NCI-H446 treated with DMSO at 0.1 percent for 48 hours (cell line): ENCODE measurements at regions not wholly inside any gene's neighbourhood (a gene's known extent, or its start where the extent isn't known, plus 50 kb on each side); places are given as distances from the start of the nearest gene placed in this dataset.
"Not testable (repeated sequence)": the region's sequence is repeated elsewhere in the genome, so short reads cannot be mapped to it uniquely, and the experiment has no call there.

Experiments used
- DNase-seq: peaks from one replicate; lab custom pipeline; 2025; lab: John Stamatoyannopoulos, UW

- no peak for DNase-seq
These were observed 585.6 kb upstream of the MIS18BP1 start for GRCh38 chr14:45838597-45838996.

- no peak for DNase-seq
These were observed 566.1 kb upstream of the MIS18BP1 start for GRCh38 chr14:45819107-45819506.

DNA sequence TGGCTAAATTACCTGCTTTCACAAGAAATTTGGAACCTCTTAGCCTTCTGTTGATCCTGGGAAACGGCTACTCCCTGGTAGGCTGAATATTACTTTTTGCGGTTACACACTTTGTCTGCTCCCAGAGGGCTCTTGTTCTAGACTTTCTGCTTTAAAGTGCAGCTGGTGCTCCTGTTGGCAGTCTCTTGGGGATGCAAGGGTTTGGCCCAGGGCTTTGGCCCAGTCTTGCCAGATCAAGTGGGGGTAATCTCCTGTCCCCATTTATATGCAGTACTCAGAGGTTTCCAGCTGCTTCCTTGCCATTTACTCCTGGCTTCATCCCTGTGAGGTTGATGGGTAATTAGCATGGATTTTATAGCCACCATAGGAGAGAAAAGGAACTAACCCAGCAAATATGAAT is 558.2 kb upstream of the MIS18BP1 start:
- DNase-seq = no peak

GRCh38 chr14:45810152-45810872 is 557.3 kb upstream of the MIS18BP1 start:
- no peak for DNase-seq

DNA sequence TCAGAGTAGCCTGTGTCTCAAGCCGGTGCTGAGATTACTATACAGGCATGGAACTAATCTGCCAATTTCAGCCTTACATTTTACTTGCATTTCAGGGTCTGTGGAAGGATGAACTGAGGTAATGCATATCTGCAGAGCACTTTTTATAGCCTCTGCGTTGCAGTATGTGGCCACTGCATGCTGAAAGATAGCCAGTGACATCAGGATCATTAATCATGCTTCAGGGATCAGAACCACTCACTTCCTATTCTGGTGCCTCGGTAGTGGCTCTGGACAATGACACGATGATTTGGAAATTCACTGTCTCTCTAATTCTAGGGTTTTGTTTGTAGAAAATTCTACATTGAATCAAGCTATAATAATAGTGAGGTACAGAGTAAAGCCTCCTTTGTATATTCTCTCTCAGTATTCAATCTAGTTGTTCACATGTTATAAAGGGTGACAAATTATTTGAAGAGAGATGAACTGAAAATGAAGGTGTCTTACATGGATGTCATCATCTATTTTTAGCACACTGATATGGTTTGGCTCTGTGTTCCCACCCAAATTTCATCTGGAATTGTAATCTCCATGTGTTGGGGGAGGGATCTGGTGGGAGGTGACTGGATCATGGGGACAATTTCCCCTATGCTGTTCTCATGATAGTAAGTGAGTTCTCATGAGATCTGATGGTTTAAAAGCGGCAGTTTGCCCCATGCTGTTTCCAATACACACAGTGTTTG is 554.3 kb upstream of the MIS18BP1 start:
- DNase-seq = no peak

DNA sequence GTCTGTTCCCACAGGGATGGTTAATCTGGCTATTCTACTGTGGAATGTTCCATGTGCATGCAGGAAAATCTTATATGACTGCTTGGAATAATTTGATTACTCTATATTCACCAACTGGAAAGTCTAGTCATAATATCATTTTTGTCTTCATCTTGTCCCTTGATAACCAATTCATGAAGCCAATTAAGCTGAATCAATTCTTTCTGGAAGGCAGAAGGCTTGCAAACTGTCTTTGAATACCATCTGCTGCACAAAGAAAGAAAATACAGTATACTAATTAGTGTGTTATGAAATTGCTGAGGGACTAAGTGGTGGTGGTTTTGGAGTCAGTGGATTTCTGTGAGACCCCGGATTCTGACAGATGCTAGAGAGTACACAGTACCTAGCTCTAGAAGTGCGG is 546.5 kb upstream of the MIS18BP1 start:
- no peak for DNase-seq

DNA sequence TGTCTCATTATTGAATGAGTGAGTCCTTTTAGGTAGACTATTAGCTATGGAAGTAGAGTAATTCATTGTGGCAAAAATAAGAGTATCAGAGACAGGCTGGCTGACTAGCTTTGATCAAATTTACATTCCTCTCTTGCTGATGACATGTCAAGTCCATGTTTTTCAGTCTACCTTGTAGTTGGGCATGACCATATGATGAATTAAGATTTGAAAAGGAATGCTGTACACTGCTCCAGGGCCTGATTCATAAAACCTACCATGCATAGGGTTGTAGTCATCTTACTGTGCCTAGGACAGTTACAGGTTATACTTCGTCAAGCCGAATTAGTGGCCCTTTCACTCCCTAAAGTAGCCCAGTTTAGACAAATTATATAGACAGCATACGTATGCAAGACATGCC is 545.7 kb upstream of the MIS18BP1 start:
- no peak for DNase-seq

- not testable (repeated sequence) for DNase-seq
These were observed 543.0 kb upstream of the MIS18BP1 start for GRCh38 chr14:45796006-45796405.

GRCh38 chr14:45793081-45793480 is 540.1 kb upstream of the MIS18BP1 start:
- no peak for DNase-seq

- no peak for DNase-seq
These were observed 537.3 kb upstream of the MIS18BP1 start for GRCh38 chr14:45790293-45790692.

DNA sequence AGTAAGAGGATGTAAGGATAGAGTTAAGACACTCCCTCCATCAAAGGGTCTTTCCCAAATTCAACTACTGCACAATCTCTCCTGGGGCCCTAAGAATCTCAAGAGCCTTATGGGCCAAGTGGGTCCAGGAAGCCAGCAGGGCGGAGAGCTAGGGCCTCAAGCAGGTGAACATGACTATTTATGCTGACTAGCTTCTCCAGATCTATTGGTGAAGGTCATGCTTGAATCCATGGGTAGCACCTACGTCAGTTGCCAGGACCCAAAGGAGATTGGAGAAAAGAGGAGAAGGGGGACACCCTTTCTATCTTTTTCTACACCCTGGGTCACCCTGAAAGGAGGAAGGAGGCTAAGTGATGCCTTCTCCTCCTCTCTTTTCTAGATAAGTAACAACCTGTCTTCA is 534.2 kb upstream of the MIS18BP1 start:
- DNase-seq = no peak

DNA sequence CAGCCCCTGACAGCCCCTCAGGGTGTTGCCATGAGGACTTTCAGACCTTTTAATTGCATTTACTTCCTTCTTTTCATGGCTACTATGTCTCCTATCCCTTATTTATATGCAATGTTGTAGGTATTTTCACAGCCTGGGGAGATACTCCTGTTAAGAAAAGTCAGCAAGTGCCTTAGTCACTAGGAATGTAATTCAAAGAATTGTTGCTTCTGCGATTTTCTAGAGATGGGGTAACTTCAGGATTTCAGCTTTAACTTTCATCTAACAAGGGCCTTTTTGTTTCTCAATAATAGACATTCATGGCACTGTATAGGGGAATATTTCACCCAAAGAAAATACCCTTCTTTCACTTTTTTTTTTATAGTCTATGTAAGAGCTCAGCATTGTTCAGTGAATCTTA is 533.3 kb upstream of the MIS18BP1 start:
- DNase-seq = no peak

DNA sequence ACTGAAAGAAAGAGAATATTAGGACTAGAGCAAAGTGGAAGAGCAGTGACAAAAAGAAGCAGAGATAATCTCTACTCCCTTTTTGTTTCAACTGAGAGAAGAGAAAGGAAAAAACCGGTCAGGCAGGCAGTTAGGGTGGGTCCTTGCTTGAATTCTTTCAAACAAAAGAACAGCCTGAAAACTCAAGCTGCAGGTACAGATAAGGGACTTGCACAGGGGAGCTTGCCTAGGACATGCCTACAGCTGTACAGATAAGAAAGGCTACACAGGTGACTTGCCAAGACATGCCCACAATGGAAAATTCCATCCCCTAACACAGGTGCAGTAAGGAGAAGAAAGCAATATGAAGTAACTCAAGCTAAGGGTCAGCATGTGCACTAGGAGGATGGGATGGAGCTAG is 532.2 kb upstream of the MIS18BP1 start:
- DNase-seq = no peak

- no peak for DNase-seq
These were observed 513.2 kb upstream of the MIS18BP1 start for GRCh38 chr14:45766247-45766646.

DNA sequence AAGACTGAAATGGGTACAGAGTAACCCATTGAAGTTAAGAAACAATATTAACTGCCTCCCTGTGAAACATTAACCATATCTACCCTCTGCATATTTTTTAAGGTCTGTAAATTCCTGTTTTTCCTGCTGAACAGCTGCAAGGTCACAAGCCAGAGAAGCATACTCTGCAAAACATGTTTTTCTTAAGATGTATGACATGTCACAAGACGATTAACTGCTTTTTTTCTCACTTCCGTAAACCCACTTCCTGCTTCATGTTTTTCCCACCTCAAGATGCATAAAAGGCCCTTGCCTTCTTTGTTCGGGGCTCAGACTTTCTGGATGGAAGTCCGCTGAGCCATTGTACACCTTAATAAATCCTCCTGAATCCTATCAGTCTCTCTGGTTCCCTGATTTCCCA is 504.7 kb upstream of the MIS18BP1 start:
- no peak for DNase-seq

DNA sequence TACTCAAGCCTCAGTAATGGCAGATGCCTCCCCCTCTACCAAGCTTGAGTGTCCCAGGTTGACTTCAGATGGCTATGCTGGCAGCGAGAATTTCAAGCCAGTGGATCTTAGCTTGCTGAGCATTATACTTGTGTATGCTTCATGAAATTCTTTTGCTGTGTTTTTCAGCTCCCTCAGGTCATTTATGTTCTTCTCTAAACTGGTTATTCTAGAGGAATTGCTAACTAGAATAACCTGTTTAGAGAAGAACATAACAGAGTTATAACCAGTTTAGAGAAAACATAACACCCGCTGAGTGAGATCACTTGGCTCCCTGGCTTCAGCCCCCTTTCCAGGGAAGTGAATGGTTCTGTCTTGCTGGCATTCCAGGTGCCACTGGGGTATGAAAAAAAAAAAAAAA is 503.4 kb upstream of the MIS18BP1 start:
- not testable (repeated sequence) for DNase-seq

GRCh38 chr14:45743884-45744283 is 490.9 kb upstream of the MIS18BP1 start:
- no peak for DNase-seq

DNA sequence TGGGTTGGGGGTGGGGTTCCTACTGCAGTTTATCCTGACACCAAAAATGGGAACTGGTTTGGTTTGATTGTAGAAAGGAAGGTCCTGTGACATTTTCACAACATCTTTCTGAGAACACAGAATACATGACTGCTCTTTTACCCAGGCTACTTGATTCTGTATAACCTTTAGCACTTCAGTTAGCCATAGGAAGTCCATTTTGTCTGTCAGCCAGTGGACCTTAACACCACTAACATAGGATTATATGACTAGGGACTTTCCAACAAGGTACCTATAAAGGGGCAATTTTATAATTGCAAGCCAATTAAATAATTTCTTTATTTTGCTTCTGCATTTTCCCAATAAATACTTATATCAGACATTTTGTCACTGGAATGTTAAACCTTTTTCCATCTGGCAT is 489.2 kb upstream of the MIS18BP1 start:
- DNase-seq = no peak

DNA sequence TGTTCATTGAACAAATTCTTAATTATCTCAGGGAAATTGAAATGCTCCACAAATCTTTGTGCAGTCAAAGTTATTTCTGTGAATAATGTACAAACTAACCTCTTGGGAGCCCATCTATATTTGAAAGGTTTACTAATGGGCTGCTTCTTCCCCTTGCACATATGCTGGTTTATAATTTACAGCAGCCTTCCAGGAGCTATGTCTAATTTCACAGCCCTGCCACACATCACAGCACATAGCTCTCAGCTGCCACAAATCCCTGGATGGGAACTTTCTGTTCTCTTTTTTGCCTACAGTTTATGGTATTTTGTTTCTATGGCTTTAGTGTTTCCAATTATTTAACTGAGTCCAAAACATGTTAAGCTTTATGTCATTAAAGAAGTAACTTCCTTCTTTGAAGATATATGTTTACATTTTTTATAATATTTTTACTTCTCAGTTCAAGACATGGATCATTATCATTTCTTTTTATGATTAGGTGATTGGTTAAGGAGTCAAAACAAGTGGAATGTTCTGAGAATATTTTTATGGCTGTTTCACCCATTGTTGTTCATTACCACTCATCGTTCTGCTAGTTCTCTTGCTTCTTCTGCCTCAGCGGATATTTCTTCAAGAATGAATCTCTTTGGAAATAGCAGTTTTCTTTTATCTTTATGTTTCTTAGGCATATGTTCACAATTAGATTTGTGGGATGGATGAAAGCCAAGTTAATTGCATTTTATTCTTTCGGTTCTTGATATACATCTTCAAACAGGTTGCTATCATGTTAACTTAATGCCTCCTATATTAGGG is 475.6 kb upstream of the MIS18BP1 start:
- no peak for DNase-seq

- DNase-seq = no peak
These were observed 474.1 kb upstream of the MIS18BP1 start for GRCh38 chr14:45727133-45727532.

DNA sequence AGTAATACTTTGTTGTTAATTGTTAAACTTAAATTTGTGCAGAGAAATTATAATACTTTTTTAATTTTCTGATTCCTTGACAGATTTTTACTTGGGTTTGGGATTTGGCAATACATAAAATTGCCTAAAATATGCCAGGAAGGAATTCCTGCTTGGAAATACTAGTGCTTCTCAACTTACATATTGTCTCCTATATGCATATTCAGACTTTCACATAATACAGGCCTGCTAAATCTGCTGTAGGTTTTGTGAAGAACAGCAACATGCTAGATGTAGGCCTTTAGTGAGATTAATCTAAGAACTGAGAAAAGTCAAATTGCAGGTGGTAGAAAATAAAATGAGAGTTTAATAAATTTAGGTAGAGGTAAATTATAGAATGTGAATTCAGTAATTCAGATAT is 468.5 kb upstream of the MIS18BP1 start:
- DNase-seq = no peak

DNA sequence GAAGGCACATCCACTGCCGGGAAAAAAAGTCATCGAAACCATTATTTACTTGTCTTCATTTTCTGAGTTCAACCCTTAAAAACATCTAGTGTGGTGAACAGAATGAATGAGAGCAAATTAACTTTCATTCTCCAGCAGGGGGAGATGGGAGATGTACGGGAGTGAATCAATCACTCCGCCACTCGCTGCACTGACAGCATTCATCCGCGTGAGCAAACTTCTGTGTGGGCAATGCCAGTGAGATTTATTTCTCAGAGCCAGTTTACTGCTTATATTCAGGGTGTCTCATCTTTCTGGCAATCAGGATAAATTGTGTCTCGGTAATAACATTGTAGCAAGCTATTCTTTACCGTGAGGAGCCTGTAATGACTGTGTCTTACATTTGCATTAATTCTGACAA is 463.6 kb upstream of the MIS18BP1 start:
- DNase-seq = peak; percentile 7

- DNase-seq = no peak
These were observed 462.9 kb upstream of the MIS18BP1 start for GRCh38 chr14:45715946-45716345.
